H9 (cell line): ENCODE measurements at regions not wholly inside any gene's neighbourhood (a gene's known extent, or its start where the extent isn't known, plus 50 kb on each side); places are given as distances from the start of the nearest gene placed in this dataset.

Source experiments
- DNase-seq: peaks from one replicate; pipeline ENCODE4 v3.0.0-alpha.2; 2017
- H2AFZ ChIP-seq: one replicate; pipeline ENCODE4 v1.6.1; 2013; ENCODE audit warnings: mild to moderate bottlenecking, low read length, control low read depth, moderate library complexity
- H2AK5ac ChIP-seq: 2 replicates; pipeline ENCODE4 v1.6.1; 2013; ENCODE audit warnings: low read length, control low read depth, mixed read lengths; ENCODE audit not compliant: insufficient read length
- H2BK120ac ChIP-seq: one replicate; pipeline ENCODE4 v1.6.1; 2013; ENCODE audit warnings: low read depth, mild to moderate bottlenecking, low read length, control low read depth, inconsistent platforms; ENCODE audit not compliant: poor library complexity, severe bottlenecking
- H2BK12ac ChIP-seq: 2 replicates; pipeline ENCODE4 v1.6.1; 2013; ENCODE audit warnings: low read length, control low read depth, mixed read lengths, low read depth; ENCODE audit not compliant: insufficient read length
- H2BK15ac ChIP-seq: 2 replicates; pipeline ENCODE4 v1.6.1; 2013; ENCODE audit warnings: low read depth, low read length, control low read depth
- H2BK20ac ChIP-seq: one replicate; pipeline ENCODE4 v1.6.1; 2013; ENCODE audit warnings: low read depth, mild to moderate bottlenecking, low read length, control low read depth, inconsistent platforms; ENCODE audit not compliant: poor library complexity, severe bottlenecking
- H2BK5ac ChIP-seq: 2 replicates; pipeline ENCODE4 v1.6.1; 2013; ENCODE audit warnings: low read length, control low read depth, mixed read lengths; ENCODE audit not compliant: insufficient read length
- H3K14ac ChIP-seq: 2 replicates; pipeline ENCODE4 v1.6.1; 2013; ENCODE audit warnings: low read length, control low read depth; ENCODE audit not compliant: insufficient read depth
- H3K18ac ChIP-seq: 2 replicates; pipeline ENCODE4 v1.6.1; 2013; ENCODE audit warnings: low read depth, mild to moderate bottlenecking, mixed read lengths, low read length, control low read depth; ENCODE audit not compliant: insufficient read length
- H3K23ac ChIP-seq: 2 replicates; pipeline ENCODE4 v1.6.1; 2013; ENCODE audit warnings: low read length, control low read depth, mixed read lengths, low read depth; ENCODE audit not compliant: insufficient read length
- H3K23me2 ChIP-seq: 2 replicates; pipeline ENCODE4 v1.6.1; 2013; ENCODE audit warnings: low read depth, mild to moderate bottlenecking, mixed read lengths, low read length, control low read depth; ENCODE audit not compliant: insufficient read length, poor library complexity, severe bottlenecking
- H3K27ac ChIP-seq: 2 replicates; pipeline ENCODE4 v1.5.1; 2013; ENCODE audit warnings: low read length, control low read depth, mixed read lengths, low read depth; ENCODE audit not compliant: insufficient read length
- H3K27me3 ChIP-seq: 2 replicates; pipeline ENCODE4 v1.6.1; 2013; ENCODE audit warnings: low read length, control low read depth, inconsistent platforms; ENCODE audit not compliant: insufficient read depth
- H3K4ac ChIP-seq: 2 replicates; pipeline ENCODE4 v1.6.1; 2013; ENCODE audit warnings: low read depth, mild to moderate bottlenecking, control low read depth, inconsistent platforms, low read length, moderate library complexity
- H3K4me1 ChIP-seq: 2 replicates; pipeline ENCODE4 v1.6.1; 2013; ENCODE audit warnings: low read length, control low read depth, inconsistent platforms; ENCODE audit not compliant: insufficient read depth
- H3K4me2 ChIP-seq: 2 replicates; pipeline ENCODE4 v1.6.1; 2013; ENCODE audit warnings: low read length, control low read depth, mixed read lengths; ENCODE audit not compliant: insufficient read length, insufficient read depth
- H3K56ac ChIP-seq: 2 replicates; pipeline ENCODE4 v1.6.1; 2013; ENCODE audit warnings: low read depth, mild to moderate bottlenecking, mixed read lengths, low read length, control low read depth; ENCODE audit not compliant: insufficient read length
- H3K79me1 ChIP-seq: 2 replicates; pipeline ENCODE4 v1.6.1; 2013; ENCODE audit warnings: low read depth, mild to moderate bottlenecking, moderate library complexity, low read length, control low read depth, inconsistent platforms; ENCODE audit not compliant: insufficient read depth, poor library complexity, severe bottlenecking
- H3K79me2 ChIP-seq: 2 replicates; pipeline ENCODE4 v1.6.1; 2013; ENCODE audit warnings: low read length, control low read depth, inconsistent platforms; ENCODE audit not compliant: insufficient read depth
- H3K9ac ChIP-seq: 2 replicates; pipeline ENCODE4 v1.6.1; 2013; ENCODE audit warnings: low read length, control low read depth, mixed read lengths; ENCODE audit not compliant: insufficient read length; ENCODE audit errors: extremely low read depth
- H3K9me3 ChIP-seq: one replicate; pipeline ENCODE4 v1.6.1; 2013; ENCODE audit warnings: low read depth, low read length, inconsistent platforms; ENCODE audit not compliant: control insufficient read depth
- H3T11ph ChIP-seq: one replicate; pipeline ENCODE4 v1.6.1; 2013; ENCODE audit warnings: mild to moderate bottlenecking, low read length, control low read depth, inconsistent platforms
- H4K20me1 ChIP-seq: one replicate; pipeline ENCODE4 v1.6.1; 2013; ENCODE audit not compliant: control insufficient read depth, insufficient read length, insufficient read depth
- H4K5ac ChIP-seq: 2 replicates; pipeline ENCODE4 v1.6.1; 2013; ENCODE audit warnings: low read depth, mild to moderate bottlenecking, mixed read lengths, low read length, control low read depth; ENCODE audit not compliant: insufficient read length
- H4K8ac ChIP-seq: replicated peaks from 2 replicates; pipeline ENCODE4 v1.6.1; 2013; ENCODE audit warnings: low read length, control low read depth, mixed read lengths, low read depth; ENCODE audit not compliant: insufficient read length
- H4K91ac ChIP-seq: 2 replicates; pipeline ENCODE4 v1.6.1; 2013; ENCODE audit warnings: low read depth, mild to moderate bottlenecking, moderate library complexity, mixed read lengths, low read length, control low read depth; ENCODE audit not compliant: insufficient read length
- H3K27ac Mint-ChIP-seq, 3 experiments: 2 replicates in 2 of 3; 3 replicates in 1 of 3; pipeline ENCODE4 v1.8.0; 2020 to 2021; ENCODE audit warnings: mixed read lengths in 3 of 3, mild to moderate bottlenecking in 1 of 3, moderate library complexity in 1 of 3
- H3K27me3 Mint-ChIP-seq: 2 replicates; pipeline ENCODE4 v1.8.0; 2021; ENCODE audit warnings: low read depth, mild to moderate bottlenecking, moderate library complexity, mixed read lengths
- H3K36me3 Mint-ChIP-seq, 3 experiments: 2 replicates in 2 of 3; 3 replicates in 1 of 3; pipeline ENCODE4 v1.8.0; 2020 to 2021; ENCODE audit warnings: low read depth in 3 of 3, mixed read lengths in 3 of 3; ENCODE audit not compliant: insufficient read depth in 1 of 3
- H3K4me1 Mint-ChIP-seq, 2 experiments: 2 replicates each; pipeline ENCODE4 v1.8.0; 2020; ENCODE audit warnings: mixed read lengths in 2 of 2
- H3K4me3 Mint-ChIP-seq, 2 experiments: 2 replicates in 1 of 2; 3 replicates in 1 of 2; pipeline ENCODE4 v1.8.0; 2020 to 2021; ENCODE audit warnings: mild to moderate bottlenecking in 2 of 2, mixed read lengths in 2 of 2, moderate library complexity in 1 of 2
- H3K9me3 Mint-ChIP-seq, 2 experiments: 2 replicates in 1 of 2; 3 replicates in 1 of 2; pipeline ENCODE4 v1.8.0; 2020; ENCODE audit warnings: mild to moderate bottlenecking in 2 of 2, mixed read lengths in 2 of 2, moderate library complexity in 1 of 2
- CTCF ChIP-seq: fragments of 200-600 bp; sonication (generic); conservative IDR thresholded peaks from 3 replicates; pipeline ENCODE4 v1.8.0; 2021; ENCODE audit warnings: antibody characterized with exemption, mild to moderate bottlenecking
- WGBS: extraction: QIAGEN DNeasy Blood & Tissue Kit; methylation state at CpG from one replicate; pipeline ENCODE4 v1.1.7; 2013; ENCODE audit warnings: missing lambda C conversion rate, low lambda C conversion rate, mixed read lengths; ENCODE audit not compliant: insufficient read length; ENCODE audit errors: extremely low coverage; 5-methylcytosine and 5-hydroxymethylcytosine counted together

DNA sequence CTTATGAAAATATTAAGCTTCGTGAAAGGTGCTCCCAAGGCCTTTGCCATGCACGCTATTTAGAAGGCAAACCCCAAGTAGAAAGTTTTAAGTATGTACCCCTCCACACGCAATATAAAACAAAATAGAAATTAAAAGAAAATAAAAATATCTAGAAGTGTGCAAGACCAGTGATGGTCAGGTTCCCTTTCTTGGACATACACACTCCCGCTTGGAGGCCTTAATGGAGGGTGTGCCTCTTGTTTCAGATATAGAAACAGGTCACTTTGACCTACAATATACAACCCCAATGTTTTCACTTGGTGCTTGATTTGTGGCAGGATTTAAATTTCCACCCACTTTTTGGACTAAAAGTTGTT is 127.4 kb upstream of the STC2 start:
- no peak overlapping the region for H2AK5ac ChIP-seq
- no peak for TF ChIP-seq CTCF
- H3K79me1 ChIP-seq: no peaks in the 10 kb centered on the region
- H4K8ac ChIP-seq: no peak overlapping the region
- H3K4me1 ChIP-seq: no peaks in the 10 kb centered on the region
- H2BK20ac ChIP-seq: no peak overlapping the region
- Mint-ChIP-seq H3K4me1 (peaks cover 4 to 7% of the 10 kb centered on the region in 2 experiments), H3K27ac (no peak overlapping the region), H3K36me3 (no peaks in the 10 kb centered on the region), H3K9me3 (no peaks in the 10 kb centered on the region), H3K4me3 (no peak overlapping the region), H3K27me3 (peaks cover 11% of the 10 kb centered on the region; the same call in 1 of the 2 replicates)
- H2BK15ac ChIP-seq: no peak overlapping the region
- H3K18ac ChIP-seq: no peak overlapping the region
- H2BK12ac ChIP-seq: no peak overlapping the region
- H3K9me3 ChIP-seq: no peaks in the 10 kb centered on the region
- H3K79me2 ChIP-seq: no peaks in the 10 kb centered on the region
- H3K4me2 ChIP-seq: no peak overlapping the region
- no peak overlapping the region for H3K14ac ChIP-seq
- H4K5ac ChIP-seq: no peak overlapping the region
- no peak overlapping the region for H4K91ac ChIP-seq
- no peak overlapping the region for H3K9ac ChIP-seq
- no peak overlapping the region for H3K27ac ChIP-seq
- no peaks in the 10 kb centered on the region for H4K20me1 ChIP-seq
- H3K27me3 ChIP-seq: no peaks in the 10 kb centered on the region
- H3T11ph ChIP-seq: no peak overlapping the region
- H2BK120ac ChIP-seq: no peak overlapping the region
- no peak overlapping the region for H2AFZ ChIP-seq
- no peak overlapping the region for H3K4ac ChIP-seq
- no peak for DNase-seq
- WGBS: no CpG with 5 or more reads among the region's 4 CpGs
- H3K23me2 ChIP-seq: no peaks in the 10 kb centered on the region
- no peak overlapping the region for H3K56ac ChIP-seq
- H2BK5ac ChIP-seq: no peak overlapping the region
- no peak overlapping the region for H3K23ac ChIP-seq
